ENCODE measurements at regions not wholly inside any gene's neighbourhood (a gene's known extent, or its start where the extent isn't known, plus 50 kb on each side); places are given as distances from the start of the nearest gene placed in this dataset.
"Not testable (repeated sequence)": the region's sequence is repeated elsewhere in the genome, so short reads cannot be mapped to it uniquely, and the experiment has no call there.

DNA sequence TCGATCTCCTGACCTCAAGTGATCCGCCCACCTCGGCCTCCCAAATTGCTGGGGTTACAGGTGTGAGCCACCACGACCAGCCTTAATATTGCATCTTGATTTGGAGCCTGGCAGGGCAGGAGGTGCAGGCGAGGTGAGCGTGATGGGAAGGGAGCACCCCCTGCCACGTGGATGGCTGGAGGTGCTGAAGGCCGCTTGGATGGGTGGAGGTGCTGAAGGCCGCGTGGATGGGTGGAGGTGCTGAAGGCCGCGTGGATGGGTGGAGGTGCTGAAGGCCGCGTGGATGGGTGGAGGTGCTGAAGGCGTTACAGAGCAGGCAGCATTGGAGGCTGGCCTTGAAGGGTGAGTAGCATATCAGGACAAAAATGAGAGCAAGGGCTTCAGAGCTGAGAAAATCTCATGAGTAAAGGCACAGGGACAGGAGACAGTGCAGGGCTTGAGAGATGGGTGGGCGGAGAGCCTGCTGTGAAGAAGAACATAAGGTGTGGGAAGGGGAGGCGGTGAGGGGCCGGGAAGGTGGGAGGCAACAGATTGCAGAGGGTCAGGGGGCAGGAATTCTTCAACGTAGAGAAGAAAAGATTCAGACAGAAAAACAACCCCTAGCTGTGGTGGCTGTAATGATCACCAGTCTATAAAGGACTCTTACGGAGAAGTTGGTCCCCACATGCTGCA, 101.7 kb upstream of the SEC14L1 start:
- DNase-seq = peak; percentile 10

DNA sequence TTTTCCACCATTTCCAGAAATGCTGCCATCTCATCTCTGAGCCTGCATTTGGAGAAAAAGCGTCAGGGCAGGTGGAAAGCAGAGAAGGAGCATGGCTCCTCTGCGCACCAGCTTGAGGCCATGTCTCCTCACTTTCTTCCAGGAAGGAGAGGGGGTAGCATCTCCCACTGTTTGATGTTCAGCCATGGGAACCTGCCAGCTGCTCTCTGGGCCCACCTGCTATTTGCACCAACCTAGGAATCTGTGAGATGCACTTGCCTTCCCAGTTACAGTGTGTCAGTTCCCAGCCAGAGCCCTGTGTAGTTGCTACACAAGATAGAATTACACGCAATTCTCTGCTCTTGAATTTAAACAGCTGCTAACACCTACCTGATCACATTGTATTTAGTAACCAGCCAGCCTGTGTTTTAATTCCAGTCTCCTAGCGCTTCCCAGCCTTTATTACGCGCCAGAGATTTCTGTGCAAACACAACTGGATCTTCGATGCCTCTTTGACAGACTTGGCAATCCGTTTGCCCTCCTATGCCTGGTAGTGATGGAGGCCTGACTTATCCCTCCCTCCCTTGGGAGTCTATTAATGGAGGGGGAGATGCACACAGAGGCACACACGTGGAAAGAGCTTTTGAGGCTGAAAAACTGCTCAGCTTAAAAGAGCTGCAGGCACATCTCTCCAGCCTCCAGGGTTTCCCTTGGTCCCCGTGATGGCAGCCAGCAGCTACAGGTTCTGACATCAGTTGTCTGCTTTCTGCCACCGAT, 98.1 kb upstream of the SEC14L1 start:
- DNase-seq = peak; percentile 26

DNA sequence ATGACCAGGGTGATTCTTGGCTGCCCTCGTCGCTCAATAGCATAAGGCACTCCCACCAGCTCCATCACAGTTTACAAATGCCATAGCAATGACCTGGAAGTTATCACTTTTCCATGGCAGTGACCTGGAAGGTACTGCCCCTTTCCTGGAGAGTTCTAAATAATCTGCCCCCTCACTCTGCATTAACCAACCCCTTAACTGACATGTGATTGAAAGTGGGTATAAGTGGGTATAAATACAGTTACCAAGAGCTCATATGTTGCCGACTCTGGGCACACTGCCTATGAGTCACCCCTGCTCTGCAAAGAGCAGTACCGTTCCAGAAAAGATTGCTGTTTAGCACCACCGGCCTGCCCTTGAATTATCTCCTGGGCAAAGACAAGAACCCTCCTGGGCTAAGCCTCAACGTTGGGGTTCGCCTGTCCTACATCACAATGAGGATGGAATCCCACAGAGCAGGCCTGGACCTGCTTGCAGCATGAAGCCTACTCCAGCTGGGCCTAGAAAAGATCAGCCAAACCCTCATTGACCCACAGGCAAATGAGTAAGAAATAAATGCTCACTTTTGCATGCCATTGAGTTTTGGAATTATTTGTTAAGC, 95.2 kb upstream of the SEC14L1 start:
- no peak for DNase-seq

DNA sequence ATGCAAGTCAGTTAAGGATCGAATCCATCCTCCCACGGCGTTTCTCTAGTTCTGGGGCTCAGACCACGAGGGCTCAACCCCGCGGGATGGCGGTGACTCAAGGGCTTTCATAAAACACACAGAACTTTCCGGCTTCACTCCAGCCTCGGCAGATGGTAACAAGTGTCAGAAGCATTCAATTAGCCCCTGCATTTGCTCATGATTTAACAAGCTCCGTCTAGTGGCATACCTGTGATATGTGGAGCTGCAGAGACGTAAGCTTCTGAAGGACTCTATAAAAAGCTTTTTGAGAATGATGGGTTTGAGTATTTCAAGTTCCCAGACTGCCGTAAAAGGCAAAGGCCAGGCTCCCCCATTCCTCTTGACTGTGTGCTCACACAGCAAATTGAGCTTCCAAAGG, 91.3 kb upstream of the SEC14L1 start:
- DNase-seq = peak; percentile 69

DNA sequence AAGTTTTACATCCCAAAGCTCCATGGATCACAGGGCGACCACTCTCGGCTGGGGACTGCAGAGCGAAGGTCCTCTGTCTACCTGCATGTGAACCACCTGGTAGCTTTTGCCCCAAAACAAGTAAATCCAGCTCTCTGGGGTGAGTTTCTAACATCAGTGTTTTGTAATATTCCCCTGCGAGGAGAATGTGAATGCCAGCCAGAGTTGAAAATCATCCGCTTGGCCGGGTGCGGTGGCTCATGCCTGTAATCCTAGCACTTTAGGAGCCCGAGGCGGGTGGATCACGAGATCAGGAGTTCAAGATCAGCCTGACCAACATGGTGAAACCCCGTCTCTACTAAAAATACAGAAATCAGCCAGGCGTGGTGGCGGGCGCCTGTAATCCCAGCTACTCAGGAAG, 89.9 kb upstream of the SEC14L1 start:
- not testable (repeated sequence) for DNase-seq

DNA sequence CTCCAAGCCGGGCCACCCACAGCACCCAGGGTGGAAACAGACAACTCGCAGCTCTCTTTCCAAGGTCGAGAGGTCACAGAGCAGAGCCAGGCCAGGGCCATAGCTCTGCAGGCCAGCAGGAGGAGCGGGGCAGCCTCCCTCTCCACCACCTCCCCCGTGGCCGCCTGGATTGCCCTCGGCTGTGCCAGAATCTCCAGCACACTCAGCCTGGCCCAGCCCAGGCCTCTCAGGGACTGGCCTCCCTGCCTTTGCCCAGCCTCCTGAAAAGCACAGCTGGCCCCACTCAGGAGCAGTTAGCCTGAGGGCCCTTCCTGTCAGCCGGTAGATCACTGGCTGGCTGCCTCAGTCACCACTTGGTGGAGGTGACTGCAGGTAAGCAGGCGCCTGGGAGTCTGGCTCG, 85.8 kb upstream of the SEC14L1 start:
- no peak for DNase-seq

DNA sequence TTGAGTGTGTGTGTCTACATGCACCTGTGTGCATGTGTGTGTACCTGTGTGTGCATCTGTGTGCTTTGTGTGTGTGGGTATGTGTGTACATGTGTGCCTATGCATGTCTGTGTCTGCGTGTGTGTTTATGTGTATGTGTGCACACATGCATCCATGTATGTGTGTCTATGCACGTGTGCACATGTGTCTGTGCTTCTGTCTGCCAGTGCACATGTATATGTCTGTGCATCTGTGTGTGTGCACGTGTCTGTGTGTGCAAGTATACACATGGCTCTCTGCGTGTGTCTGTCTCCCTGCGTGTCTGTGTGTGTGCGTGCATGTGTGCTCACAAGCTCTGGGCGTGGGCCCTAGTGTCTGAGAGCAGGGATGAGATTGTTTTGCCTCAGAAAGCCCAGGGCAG, 85.3 kb upstream of the SEC14L1 start:
- DNase-seq = no peak

DNA sequence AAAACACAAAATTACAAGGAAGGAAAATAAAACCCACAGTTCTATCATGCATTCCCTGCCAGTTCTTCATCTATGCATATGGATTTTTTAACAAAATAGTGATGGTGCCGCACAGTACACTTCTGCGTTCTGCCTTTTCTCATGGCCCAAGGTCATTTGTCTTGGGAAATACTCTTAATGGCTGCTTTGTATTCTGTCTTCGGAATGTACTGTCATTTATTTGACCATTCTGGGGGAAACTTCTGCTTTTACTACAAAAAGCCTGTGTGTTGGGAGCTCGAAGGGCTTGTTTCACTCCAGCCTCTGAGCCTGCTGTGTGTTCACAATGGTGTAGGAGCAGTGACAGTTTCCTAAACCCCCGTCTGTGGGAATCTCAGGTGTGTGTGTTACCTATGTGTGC, 82.8 kb upstream of the SEC14L1 start:
- no peak for DNase-seq

DNA sequence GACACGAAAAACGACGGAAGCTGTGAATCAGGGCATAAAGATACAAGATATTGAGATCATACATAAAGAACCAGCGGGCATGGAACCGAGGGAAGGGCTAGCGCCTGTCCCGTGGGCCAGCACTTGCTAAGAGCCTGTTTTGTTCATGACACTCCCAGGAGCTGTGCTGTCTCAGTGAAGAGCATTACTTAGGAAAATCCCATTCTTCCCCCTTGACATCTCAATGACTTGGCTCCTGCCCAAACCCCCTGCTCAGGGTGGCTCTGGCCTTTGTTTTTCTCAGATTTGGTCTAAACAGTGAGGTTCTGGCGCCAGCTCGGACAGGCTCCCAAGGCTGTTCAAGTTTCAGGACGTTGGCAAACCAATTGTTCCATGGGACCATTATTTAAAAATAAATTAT, 79.1 kb upstream of the SEC14L1 start:
- no peak for DNase-seq

DNA sequence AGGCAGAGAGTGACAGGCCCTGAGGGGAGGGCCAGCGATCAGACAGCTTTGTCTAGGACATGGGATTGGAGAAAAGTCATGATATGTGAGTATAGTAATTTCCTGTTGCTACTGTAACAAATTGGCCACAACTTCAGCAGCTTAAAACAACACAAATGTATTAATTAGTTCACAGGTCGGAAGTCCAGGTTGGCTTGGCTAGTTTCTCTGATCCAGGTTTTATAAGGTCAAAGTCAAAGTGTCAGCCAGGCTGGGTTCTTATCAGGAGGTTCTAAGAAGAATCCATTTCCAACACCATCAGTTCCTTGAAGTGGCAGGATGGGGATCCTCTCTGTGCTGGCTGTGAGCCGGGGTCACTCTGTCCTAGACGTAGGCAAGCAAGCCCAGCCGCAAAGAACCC, 76.2 kb upstream of the SEC14L1 start:
- DNase-seq = no peak

DNA sequence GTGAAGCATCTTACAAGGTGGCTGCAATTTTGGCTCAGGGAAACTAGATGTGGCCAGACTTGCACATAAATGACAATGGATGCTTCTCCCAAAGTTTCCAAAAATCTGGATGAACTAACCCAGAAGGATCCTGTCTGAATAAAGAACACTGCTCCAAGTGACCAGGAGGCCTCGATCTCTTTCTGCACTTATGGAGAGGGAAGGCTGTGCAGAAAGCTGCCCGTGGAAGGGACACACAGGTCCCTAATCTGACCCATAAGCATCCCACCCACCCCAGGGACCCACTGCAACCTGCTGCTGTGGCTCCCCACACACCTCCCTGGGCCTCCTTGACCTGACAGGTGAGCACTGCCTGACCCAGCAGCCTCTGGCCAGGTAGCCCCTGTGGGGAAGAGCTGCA, 74.6 kb upstream of the SEC14L1 start:
- no peak for DNase-seq

DNA sequence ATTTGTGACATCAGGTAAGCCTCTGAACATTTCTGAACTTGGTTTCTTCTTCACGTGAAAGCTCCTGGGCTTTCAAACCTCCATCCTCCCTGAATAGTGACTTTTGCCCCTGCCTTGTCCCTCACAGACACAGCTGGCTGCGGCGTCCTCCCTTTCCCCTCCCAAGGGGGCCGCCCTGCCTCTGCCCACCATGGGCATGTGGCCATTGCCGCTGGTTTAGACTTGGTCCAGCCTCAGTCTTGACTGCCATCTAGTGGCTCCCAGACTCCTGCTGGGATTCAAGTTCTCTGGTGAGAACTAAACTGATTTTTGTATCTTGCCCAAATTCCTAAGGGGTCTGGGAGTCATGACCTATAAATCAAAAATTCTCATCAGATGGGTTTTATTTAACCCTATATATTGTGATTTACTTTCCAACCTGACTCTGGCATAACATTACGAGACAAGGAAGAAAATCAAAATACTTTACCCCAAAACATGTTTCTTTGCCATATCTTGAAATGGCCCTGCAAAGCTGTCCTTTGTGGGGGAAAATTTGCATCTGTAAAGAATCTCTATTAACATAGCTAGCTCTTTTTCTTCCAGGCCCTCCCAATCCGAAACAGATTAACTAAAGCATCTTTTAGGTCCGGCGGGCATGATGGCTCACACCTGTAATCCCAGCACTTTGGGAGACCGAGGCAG, 73.9 kb upstream of the SEC14L1 start:
- DNase-seq = peak; percentile 67

DNA sequence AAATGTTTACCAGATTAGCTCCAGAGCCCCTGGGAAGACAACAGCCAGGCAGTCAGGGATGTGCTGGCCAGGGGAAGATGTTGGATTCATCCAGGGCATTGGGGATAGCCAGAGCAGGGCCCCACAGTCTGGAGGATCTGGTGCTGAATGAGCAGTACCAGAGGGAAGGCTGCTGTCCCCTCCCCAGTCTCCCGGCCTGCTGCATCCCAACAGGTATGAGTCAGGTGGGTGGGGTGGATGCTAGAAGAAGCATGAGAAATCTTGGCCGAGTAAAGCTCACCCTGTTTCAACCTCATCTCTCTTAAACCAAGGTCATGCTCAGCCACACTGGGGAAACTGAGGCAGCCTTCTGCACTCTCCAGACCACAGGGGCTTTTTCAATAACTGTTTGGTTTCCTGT, 71.9 kb upstream of the SEC14L1 start:
- DNase-seq = no peak

DNA sequence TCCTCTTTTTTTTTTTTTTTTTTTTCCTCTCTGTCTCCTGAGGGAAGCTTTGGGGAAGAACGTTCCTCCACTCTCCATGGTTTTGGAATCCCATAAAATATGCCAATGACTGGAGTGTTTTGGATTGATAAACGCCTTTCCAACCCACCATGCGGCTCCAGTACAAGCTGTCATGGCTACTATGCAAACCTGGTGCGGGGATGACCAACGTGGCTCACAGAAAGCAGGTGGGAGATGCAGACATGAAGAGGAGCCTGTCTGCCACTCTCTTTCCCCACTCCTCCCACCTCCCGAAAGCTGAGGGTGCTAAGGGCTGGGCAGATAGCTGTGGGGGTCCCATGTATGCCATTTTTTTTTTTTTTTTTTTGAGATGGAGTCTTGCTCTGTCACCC, 69.9 kb upstream of the SEC14L1 start:
- no peak for DNase-seq

DNA sequence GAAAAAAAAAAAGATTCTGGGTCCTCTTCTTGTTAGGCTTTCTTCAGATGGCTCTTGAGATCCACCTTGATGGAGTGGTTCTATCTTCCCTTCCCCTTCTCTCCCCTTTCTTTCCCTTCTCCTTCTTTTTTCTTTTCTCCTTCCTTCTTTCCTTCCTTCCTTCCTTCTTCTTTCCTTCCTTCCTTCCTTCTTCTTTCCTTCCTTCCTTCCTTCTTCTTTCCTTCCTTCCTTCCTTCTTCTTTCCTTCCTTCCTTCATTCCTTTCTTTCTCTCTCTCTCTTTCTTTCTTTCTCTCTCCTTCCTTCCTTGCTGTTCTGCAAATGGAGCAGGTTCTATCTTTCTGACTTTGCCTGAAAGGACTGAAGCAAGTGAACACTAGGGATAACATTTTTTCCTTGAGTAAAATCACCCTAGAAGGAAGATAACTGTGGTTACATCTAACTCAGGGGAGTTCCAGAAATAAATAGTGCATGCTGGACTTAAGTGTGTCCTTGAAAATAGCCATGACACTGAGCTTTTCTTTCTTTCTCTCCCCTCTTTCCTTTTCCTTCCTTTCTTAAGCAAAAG, 68.8 kb upstream of the SEC14L1 start:
- DNase-seq = no peak

DNA sequence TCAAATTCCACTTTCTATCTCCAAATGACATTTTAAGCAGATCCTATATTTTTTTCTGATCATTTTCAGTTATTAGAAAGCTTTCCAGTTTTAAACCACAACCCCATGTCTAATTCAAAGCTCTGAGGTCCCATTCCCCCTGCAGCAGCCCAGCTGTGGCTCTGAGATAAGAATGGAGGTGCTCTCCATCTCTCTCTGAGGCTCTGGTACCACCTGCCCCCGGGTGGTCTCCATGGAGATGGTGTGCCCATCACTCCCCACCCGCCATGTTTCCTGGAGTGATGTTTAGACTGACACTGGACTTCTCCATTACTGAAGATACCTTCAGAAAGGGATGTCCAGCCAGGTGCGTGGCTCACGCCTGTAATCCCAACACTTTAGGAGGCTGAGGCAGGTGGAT, 68.1 kb upstream of the SEC14L1 start:
- no peak for DNase-seq

DNA sequence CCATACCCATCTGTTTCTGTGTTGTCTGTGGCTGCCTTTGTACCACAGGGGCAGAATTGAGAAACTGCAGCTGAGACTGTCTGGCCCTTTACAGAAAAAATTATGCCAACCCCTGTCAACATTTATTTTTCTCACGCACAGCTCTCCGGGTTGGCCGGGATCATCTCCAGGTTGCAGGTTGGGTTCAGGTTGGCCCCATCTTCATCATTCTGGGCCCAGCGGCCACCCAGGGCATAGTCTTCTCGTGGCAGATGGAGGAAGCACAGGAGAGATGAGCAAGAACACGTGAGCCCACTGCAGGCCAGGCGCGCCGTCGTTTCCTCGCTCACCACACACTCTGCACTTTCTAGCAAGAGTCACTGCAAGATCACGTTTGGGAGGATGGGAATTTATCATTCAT, 66.1 kb upstream of the SEC14L1 start:
- no peak for DNase-seq

DNA sequence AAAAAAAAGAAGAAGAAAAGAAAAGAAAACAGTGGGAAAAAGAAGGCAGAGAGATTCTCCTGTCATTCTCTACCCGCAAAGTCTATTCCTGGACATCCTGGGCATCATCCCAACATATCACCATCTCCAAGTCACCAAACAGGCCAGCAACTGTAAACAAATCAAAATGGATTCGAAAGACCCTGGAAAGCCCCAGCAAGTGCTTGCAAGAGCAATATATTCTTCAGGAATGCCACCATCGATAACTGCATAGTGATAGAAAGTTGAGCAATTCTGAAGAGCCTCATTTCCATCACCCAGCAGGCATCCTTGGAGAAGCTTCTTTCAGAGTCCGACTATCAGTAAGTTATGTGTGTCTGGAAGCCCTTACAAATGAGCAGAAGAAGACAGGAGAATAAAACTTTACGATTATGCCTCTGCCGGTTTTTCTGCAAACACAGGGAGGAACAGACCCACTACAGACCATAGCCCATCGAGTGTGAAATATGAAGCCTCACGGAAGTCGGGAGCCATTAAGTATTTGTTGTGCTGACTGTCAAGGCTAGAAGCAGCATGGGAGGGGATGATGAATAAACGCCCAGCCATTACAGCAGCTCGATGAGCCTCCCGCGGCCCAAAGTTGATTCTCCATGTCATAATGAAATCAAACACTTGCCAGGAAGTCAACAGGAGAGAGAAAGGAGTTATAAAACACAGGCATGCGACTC, 64.5 kb upstream of the SEC14L1 start:
- DNase-seq = peak; percentile 72

DNA sequence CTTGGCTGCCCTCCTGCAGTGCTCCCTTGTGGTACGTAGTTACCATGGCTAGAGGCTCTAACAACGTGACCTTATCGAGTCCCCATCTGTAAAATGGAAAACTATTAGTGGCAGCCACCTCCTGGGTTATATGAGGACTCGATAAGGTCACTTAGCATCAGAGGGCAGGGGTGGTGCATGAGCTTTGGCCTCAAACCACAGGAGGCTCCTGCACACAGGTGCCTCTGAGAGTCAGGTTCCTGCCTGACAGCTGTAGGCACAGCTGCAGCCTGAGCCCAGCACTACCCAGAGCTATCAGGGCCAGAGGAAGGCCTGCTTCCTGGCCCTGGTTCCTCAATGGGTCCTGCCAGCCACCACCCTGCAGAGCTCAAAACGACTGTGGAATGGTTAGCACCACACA, 57.2 kb upstream of the SEC14L1 start:
- DNase-seq = no peak

DNA sequence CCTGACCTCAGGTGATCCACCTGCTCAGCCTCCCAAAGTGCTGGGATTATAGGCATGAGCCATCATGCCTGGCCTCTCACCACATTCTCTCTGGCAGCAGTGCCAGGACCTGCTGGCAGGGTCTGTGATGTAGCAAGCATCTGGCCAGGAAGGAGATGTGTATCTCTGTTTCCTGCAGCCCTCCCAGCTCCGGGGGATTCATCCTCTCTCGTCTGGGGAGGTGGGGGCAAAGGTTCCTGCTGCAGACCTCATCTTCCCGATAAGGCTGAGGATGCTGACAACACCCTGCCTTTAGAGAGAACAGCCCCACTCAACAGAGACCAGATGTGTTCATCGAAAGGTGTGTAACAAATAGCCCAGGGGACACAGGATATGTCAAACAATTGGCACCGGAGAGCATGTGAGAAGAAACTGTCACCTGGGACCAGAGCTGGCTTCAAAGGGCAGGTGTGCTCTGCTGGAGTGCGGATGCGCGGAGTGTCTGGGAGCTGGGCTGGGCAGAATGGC, 54.8 kb upstream of the SEC14L1 start:
- DNase-seq = no peak

DNA sequence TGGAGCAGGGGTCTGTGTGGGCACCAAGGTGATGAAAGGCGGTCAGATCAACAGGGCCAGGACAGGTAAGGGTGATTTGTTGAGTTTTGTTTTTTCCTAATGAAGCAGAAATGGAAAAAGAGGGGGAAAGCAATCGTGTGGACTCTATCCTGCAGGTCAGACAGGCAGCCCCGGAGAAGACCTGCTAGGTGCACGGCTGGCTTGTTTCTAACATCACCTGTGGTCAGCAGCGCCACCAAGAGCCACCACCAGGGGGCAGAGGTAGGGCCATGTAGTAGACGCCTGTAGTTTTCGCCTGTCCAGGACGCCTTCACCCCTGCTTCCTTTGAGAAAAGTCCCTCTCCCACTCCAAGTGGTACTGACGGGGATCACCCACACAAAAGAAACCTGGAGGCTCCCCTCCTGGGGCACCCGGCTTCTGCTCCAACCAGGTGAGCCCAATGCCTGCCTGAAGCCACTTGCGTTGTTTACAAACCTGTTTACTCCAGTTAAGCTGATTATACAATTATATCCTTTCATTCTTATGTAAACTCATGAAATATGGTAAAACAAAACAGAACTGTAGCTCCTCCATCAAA, 54.2 kb upstream of the SEC14L1 start:
- DNase-seq = peak; percentile 69
